Iris pigment epithelial cell (primary cell): ENCODE measurements at regions not wholly inside any gene's neighbourhood (a gene's known extent, or its start where the extent isn't known, plus 50 kb on each side); places are given as distances from the start of the nearest gene placed in this dataset.
A peak's percentile ranks its signal among the peaks of the same experiment; 100 is the strongest.
"Not testable (repeated sequence)": the region's sequence is repeated elsewhere in the genome, so short reads cannot be mapped to it uniquely, and the experiment has no call there.

Source experiments
- DNase-seq: peaks from one replicate; pipeline ENCODE4 v3.0.0-alpha.2; 2011; ENCODE audit warnings: low read depth

GRCh38 chr7:153010416-153010815, 250.9 kb downstream of the ACTR3B start:
- no peak for DNase-seq

GRCh38 chr7:153012203-153012602, 252.7 kb downstream of the ACTR3B start:
- no peak for DNase-seq

- no peak for DNase-seq
These were observed 257.7 kb downstream of the ACTR3B start for GRCh38 chr7:153017223-153017622.

GRCh38 chr7:153021542-153021941, 262.0 kb downstream of the ACTR3B start:
- DNase-seq = no peak

GRCh38 chr7:153022475-153023193, 263.1 kb downstream of the ACTR3B start:
- no peak for DNase-seq

GRCh38 chr7:153023194-153023592, 263.6 kb downstream of the ACTR3B start:
- DNase-seq = no peak

- no peak for DNase-seq
These were observed 267.7 kb downstream of the ACTR3B start for GRCh38 chr7:153027210-153027609.

GRCh38 chr7:153027904-153028303, 268.4 kb downstream of the ACTR3B start:
- DNase-seq = no peak

GRCh38 chr7:153030976-153031375, 271.4 kb downstream of the ACTR3B start:
- no peak for DNase-seq

GRCh38 chr7:153034791-153035190, 275.2 kb downstream of the ACTR3B start:
- DNase-seq = no peak

- no peak for DNase-seq
These were observed 277.0 kb downstream of the ACTR3B start for GRCh38 chr7:153036396-153037063.

- DNase-seq = no peak
These were observed 283.9 kb downstream of the ACTR3B start for GRCh38 chr7:153043440-153043839.

GRCh38 chr7:153044981-153045380, 285.4 kb downstream of the ACTR3B start:
- DNase-seq = no peak

GRCh38 chr7:153047079-153047959, 287.8 kb downstream of the ACTR3B start:
- DNase-seq = no peak

GRCh38 chr7:153052206-153052605, 292.7 kb downstream of the ACTR3B start:
- no peak for DNase-seq

GRCh38 chr7:153061910-153062528, 302.5 kb downstream of the ACTR3B start:
- no peak for DNase-seq

GRCh38 chr7:153065051-153065450, 305.5 kb downstream of the ACTR3B start:
- peak; percentile 15 for DNase-seq

- no peak for DNase-seq
These were observed 307.2 kb downstream of the ACTR3B start for GRCh38 chr7:153066711-153067110.

GRCh38 chr7:153070141-153070540, 310.6 kb downstream of the ACTR3B start:
- DNase-seq = no peak

- DNase-seq = no peak
These were observed 313.3 kb downstream of the ACTR3B start for GRCh38 chr7:153072806-153073205.

GRCh38 chr7:153076289-153076688, 316.7 kb downstream of the ACTR3B start:
- DNase-seq = not testable (repeated sequence)

GRCh38 chr7:153081496-153081895, 321.9 kb downstream of the ACTR3B start:
- no peak for DNase-seq
